GM19043 (cell line): ENCODE measurements at regions not wholly inside any gene's neighbourhood (a gene's known extent, or its start where the extent isn't known, plus 50 kb on each side); places are given as distances from the start of the nearest gene placed in this dataset.
A peak's percentile ranks its signal among the peaks of the same experiment; 100 is the strongest.
"Not testable (repeated sequence)": the region's sequence is repeated elsewhere in the genome, so short reads cannot be mapped to it uniquely, and the experiment has no call there.

Source experiments
- ATAC-seq: cut with Tn5 transposase; IDR thresholded peaks from one replicate; pipeline ENCODE4 v1.9.1; 2021; ENCODE audit warnings: low read depth; ENCODE audit not compliant: unreplicated experiment

- ATAC-seq: no peak
Observed at GRCh38 chr14:65957631-65958205, 528.5 kb upstream of the CCDC196 start.

- ATAC-seq: peak; percentile 41
Observed at GRCh38 chr14:65958664-65959562, 527.3 kb upstream of the CCDC196 start.

- peak; percentile 86 for ATAC-seq
Observed at GRCh38 chr14:65959563-65960024, 526.6 kb upstream of the CCDC196 start.

- ATAC-seq: no peak
Observed at GRCh38 chr14:65961004-65961403, 525.2 kb upstream of the CCDC196 start.

- no peak for ATAC-seq
Observed at GRCh38 chr14:65962952-65963351, 523.2 kb upstream of the CCDC196 start.

- no peak for ATAC-seq
Observed at GRCh38 chr14:65964366-65964765, 521.8 kb upstream of the CCDC196 start.

- ATAC-seq: no peak
Observed at GRCh38 chr14:65966188-65966587, 520.0 kb upstream of the CCDC196 start.

- no peak for ATAC-seq
Observed at GRCh38 chr14:65972346-65972870, 513.8 kb upstream of the CCDC196 start.

GRCh38 chr14:65972891-65973290 is 513.3 kb upstream of the CCDC196 start:
- no peak for ATAC-seq

GRCh38 chr14:65975865-65976264 is 510.3 kb upstream of the CCDC196 start:
- ATAC-seq: no peak

- no peak for ATAC-seq
Observed at GRCh38 chr14:65976761-65977404, 509.3 kb upstream of the CCDC196 start.

- ATAC-seq: no peak
Observed at GRCh38 chr14:65981192-65981843, 504.9 kb upstream of the CCDC196 start.

- no peak for ATAC-seq
Observed at GRCh38 chr14:65986041-65986440, 500.1 kb upstream of the CCDC196 start.

GRCh38 chr14:65989981-65990380 is 496.2 kb upstream of the CCDC196 start:
- ATAC-seq: no peak

- no peak for ATAC-seq
Observed at GRCh38 chr14:65991104-65991503, 495.1 kb upstream of the CCDC196 start.

- not testable (repeated sequence) for ATAC-seq
Observed at GRCh38 chr14:65991935-65992334, 494.2 kb upstream of the CCDC196 start.

- no peak for ATAC-seq
Observed at GRCh38 chr14:65993103-65993502, 493.1 kb upstream of the CCDC196 start.

GRCh38 chr14:65993996-65994395 is 492.2 kb upstream of the CCDC196 start:
- ATAC-seq: no peak

- ATAC-seq: no peak
Observed at GRCh38 chr14:65997347-65997746, 488.8 kb upstream of the CCDC196 start.

- ATAC-seq: no peak
Observed at GRCh38 chr14:65999865-66000264, 486.3 kb upstream of the CCDC196 start.

- no peak for ATAC-seq
Observed at GRCh38 chr14:66000766-66001165, 485.4 kb upstream of the CCDC196 start.
